ENCODE measurements at regions not wholly inside any gene's neighbourhood (a gene's known extent, or its start where the extent isn't known, plus 50 kb on each side); places are given as distances from the start of the nearest gene placed in this dataset.

- H2AFZ ChIP-seq (ENCODE audit: low read depth, low read length): no peak overlapping the region
- H3K4me2 ChIP-seq (ENCODE audit: low read length, poor library complexity, severe bottlenecking): no peak overlapping the region
- no peak overlapping the region for H2BK15ac ChIP-seq (ENCODE audit: low read depth, poor library complexity, severe bottlenecking)
- H3K4me3 ChIP-seq (ENCODE audit: insufficient read depth in 1 of 2, low read depth in 1 of 2, low read length in 2 of 2): no peak overlapping the region
- H3K27me3 ChIP-seq (ENCODE audit: control insufficient read depth in 1 of 2, insufficient read depth in 1 of 2, low read length in 2 of 2): peaks cover 5 to 14% of the 10 kb centered on the region in 2 experiments
- no peak overlapping the region for H2BK120ac ChIP-seq (ENCODE audit: low read depth, low read length)
- no peak overlapping the region for H3K4ac ChIP-seq (ENCODE audit: low read depth in 1 of 2, low read length in 2 of 2)
- no peak overlapping the region for H2BK5ac ChIP-seq (ENCODE audit: low read depth, low read length, poor library complexity, severe bottlenecking)
- H4K91ac ChIP-seq (ENCODE audit: low read length): no peak overlapping the region
- H3K36me3 ChIP-seq (ENCODE audit: control insufficient read depth in 1 of 2, insufficient read depth in 2 of 2, low read depth in 1 of 2, low read length in 2 of 2): no peaks in the 10 kb centered on the region
- no peak overlapping the region for H2AK5ac ChIP-seq (ENCODE audit: low read length, severe bottlenecking)
- no peak overlapping the region for H3K23ac ChIP-seq (ENCODE audit: low read length in 2 of 2)
- no peak overlapping the region for H3K14ac ChIP-seq (ENCODE audit: low read length in 2 of 2)
- H3K27ac ChIP-seq (ENCODE audit: low read length, poor library complexity, severe bottlenecking): no peak overlapping the region
- H3K9me3 ChIP-seq (ENCODE audit: control insufficient read depth, low read length): no peaks in the 10 kb centered on the region
- H3K79me1 ChIP-seq (replicated peaks; ENCODE audit: low read length, poor library complexity, severe bottlenecking): no peaks in the 10 kb centered on the region
- peak; percentile 10 for DNase-seq
- no peaks in the 10 kb centered on the region for H3K4me1 ChIP-seq (ENCODE audit: control insufficient read depth, insufficient read depth, low read depth, low read length)
- H3K18ac ChIP-seq (ENCODE audit: low read depth in 1 of 2, low read length in 2 of 2): no peak overlapping the region
- WGBS: 40% methylated on average over 2 of the region's 2 CpGs
- H2BK12ac ChIP-seq (ENCODE audit: low read length in 2 of 2): no peak overlapping the region
- H4K8ac ChIP-seq (ENCODE audit: low read length): no peak overlapping the region
- H3K9ac ChIP-seq (ENCODE audit: low read length): no peak overlapping the region
Measured at GRCh38 chr2:118197011-118197675, 108.9 kb downstream of the INSIG2 start.

- Histone ChIP-seq H2BK120ac (ENCODE audit: low read depth, low read length) (no peak overlapping the region), H4K8ac (ENCODE audit: low read length) (no peak overlapping the region)
Measured at GRCh38 chr2:118190474-118190873, 102.2 kb downstream of the INSIG2 start.

GRCh38 chr2:118186858-118187254, 98.6 kb downstream of the INSIG2 start:
- Histone ChIP-seq H3K4ac (ENCODE audit: low read depth in 1 of 2, low read length in 2 of 2) (no peak overlapping the region), H3K79me1 (replicated peaks; ENCODE audit: low read length, poor library complexity, severe bottlenecking) (no peaks in the 10 kb centered on the region), H3K23ac (ENCODE audit: low read length in 2 of 2) (no peak overlapping the region), H2BK12ac (ENCODE audit: low read length in 2 of 2) (no peak overlapping the region), H2AFZ (ENCODE audit: low read depth, low read length) (peak overlapping the region; percentile 97), H3K9me3 (ENCODE audit: control insufficient read depth, low read length) (no peaks in the 10 kb centered on the region), H3K36me3 (ENCODE audit: control insufficient read depth in 1 of 2, insufficient read depth in 2 of 2, low read depth in 1 of 2, low read length in 2 of 2) (no peaks in the 10 kb centered on the region), H3K4me1 (ENCODE audit: control insufficient read depth, insufficient read depth, low read depth, low read length) (peaks cover 9% of the 10 kb centered on the region), H4K91ac (ENCODE audit: low read length) (no peak overlapping the region), H3K14ac (ENCODE audit: low read length in 2 of 2) (no peak overlapping the region), H2AK5ac (ENCODE audit: low read length, severe bottlenecking) (no peak overlapping the region), H3K9ac (ENCODE audit: low read length) (peak overlapping the region; percentile 98), H4K8ac (ENCODE audit: low read length) (peak overlapping the region; percentile 80), H3K27ac (ENCODE audit: low read length, poor library complexity, severe bottlenecking) (no peak overlapping the region), H2BK120ac (ENCODE audit: low read depth, low read length) (no peak overlapping the region), H3K18ac (ENCODE audit: low read depth in 1 of 2, low read length in 2 of 2) (peak overlapping the region in 1 of 2 experiments; percentile 72), H2BK5ac (ENCODE audit: low read depth, low read length, poor library complexity, severe bottlenecking) (no peak overlapping the region), H3K4me3 (ENCODE audit: insufficient read depth in 1 of 2, low read depth in 1 of 2, low read length in 2 of 2) (peak overlapping the region in 1 of 2 experiments; percentile 92), H3K27me3 (ENCODE audit: control insufficient read depth in 1 of 2, insufficient read depth in 1 of 2, low read length in 2 of 2) (peaks cover 0 to 19% of the 10 kb centered on the region in 2 experiments), H3K4me2 (ENCODE audit: low read length, poor library complexity, severe bottlenecking) (peak overlapping the region; percentile 83), H2BK15ac (ENCODE audit: low read depth, poor library complexity, severe bottlenecking) (no peak overlapping the region)
- 97% methylated on average over 4 of the region's 5 CpGs for WGBS
- DNase-seq: no peak

More at GRCh38 chr2:118190474-118190873, 102.2 kb downstream of the INSIG2 start:
- H4K91ac ChIP-seq (ENCODE audit: low read length): no peak overlapping the region
- no peak for DNase-seq
- H2AFZ ChIP-seq (ENCODE audit: low read depth, low read length): no peak overlapping the region
- H3K4ac ChIP-seq (ENCODE audit: low read depth in 1 of 2, low read length in 2 of 2): no peak overlapping the region
- no peak overlapping the region for H2BK5ac ChIP-seq (ENCODE audit: low read depth, low read length, poor library complexity, severe bottlenecking)
- H3K4me3 ChIP-seq (ENCODE audit: insufficient read depth in 1 of 2, low read depth in 1 of 2, low read length in 2 of 2): no peak overlapping the region
- no peak overlapping the region for H3K23ac ChIP-seq (ENCODE audit: low read length in 2 of 2)
- H3K36me3 ChIP-seq (ENCODE audit: control insufficient read depth in 1 of 2, insufficient read depth in 2 of 2, low read depth in 1 of 2, low read length in 2 of 2): no peaks in the 10 kb centered on the region
- H3K18ac ChIP-seq (ENCODE audit: low read depth in 1 of 2, low read length in 2 of 2): no peak overlapping the region
- H3K27ac ChIP-seq (ENCODE audit: low read length, poor library complexity, severe bottlenecking): no peak overlapping the region
- H3K4me2 ChIP-seq (ENCODE audit: low read length, poor library complexity, severe bottlenecking): no peak overlapping the region
- peaks cover 6 to 8% of the 10 kb centered on the region in 2 experiments for H3K27me3 ChIP-seq (ENCODE audit: control insufficient read depth in 1 of 2, insufficient read depth in 1 of 2, low read length in 2 of 2)
- H3K9me3 ChIP-seq (ENCODE audit: control insufficient read depth, low read length): no peaks in the 10 kb centered on the region
- H3K14ac ChIP-seq (ENCODE audit: low read length in 2 of 2): no peak overlapping the region
- peaks cover 7% of the 10 kb centered on the region for H3K4me1 ChIP-seq (ENCODE audit: control insufficient read depth, insufficient read depth, low read depth, low read length)
- no peak overlapping the region for H2BK15ac ChIP-seq (ENCODE audit: low read depth, poor library complexity, severe bottlenecking)
- no peaks in the 10 kb centered on the region for H3K79me1 ChIP-seq (replicated peaks; ENCODE audit: low read length, poor library complexity, severe bottlenecking)
- H2AK5ac ChIP-seq (ENCODE audit: low read length, severe bottlenecking): no peak overlapping the region
- no peak overlapping the region for H3K9ac ChIP-seq (ENCODE audit: low read length)
- H2BK12ac ChIP-seq (ENCODE audit: low read length in 2 of 2): no peak overlapping the region

DNA sequence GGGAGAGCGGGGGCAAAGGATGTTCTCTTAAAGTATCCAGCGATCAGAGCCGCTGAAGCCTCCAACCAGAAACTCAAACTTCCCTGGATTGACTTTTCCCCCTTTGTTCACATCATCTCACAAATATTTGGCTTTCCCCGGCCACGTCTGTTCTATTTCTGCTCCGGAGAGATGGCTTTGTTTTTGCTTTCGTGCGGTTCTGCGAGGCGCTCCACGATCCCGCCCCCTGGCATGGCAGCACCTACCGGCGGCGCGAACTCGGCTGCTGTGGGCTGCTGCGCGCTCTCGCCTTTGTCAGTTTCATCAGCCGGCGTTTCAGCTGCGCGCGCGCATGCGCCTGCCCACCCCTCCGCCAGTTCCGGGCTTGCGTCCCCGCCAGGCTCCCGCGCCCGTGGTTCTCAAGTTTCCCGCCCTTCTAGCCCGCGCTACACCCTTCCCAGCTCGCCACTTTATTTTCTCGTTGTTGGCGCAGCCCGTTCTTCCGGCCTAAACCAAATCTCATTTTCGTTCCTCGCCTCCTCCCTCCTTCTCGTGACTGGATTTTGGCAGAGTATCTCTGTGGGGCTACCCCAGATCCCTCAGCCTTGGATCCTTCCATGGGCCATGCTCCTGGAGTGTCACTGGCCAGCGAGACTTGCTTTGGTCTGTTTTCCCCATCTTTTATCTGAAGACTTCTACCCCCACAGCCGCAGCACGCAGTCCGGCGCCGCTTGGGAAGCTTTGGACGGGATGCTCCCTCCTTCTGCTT, 98.0 kb downstream of the INSIG2 start:
- no peaks in the 10 kb centered on the region for H3K36me3 ChIP-seq (ENCODE audit: control insufficient read depth in 1 of 2, insufficient read depth in 2 of 2, low read depth in 1 of 2, low read length in 2 of 2)
- peak overlapping the region; percentile 72 to 88 for H3K18ac ChIP-seq (ENCODE audit: low read depth in 1 of 2, low read length in 2 of 2)
- peaks cover 0 to 13% of the 10 kb centered on the region in 2 experiments for H3K27me3 ChIP-seq (ENCODE audit: control insufficient read depth in 1 of 2, insufficient read depth in 1 of 2, low read length in 2 of 2)
- 3% methylated on average over 51 of the region's 52 CpGs for WGBS
- H2AFZ ChIP-seq (ENCODE audit: low read depth, low read length): peak overlapping the region; percentile 97
- H3K4ac ChIP-seq (ENCODE audit: low read depth in 1 of 2, low read length in 2 of 2): peak overlapping the region; percentile 7 to 13
- no peak overlapping the region for H2AK5ac ChIP-seq (ENCODE audit: low read length, severe bottlenecking)
- H2BK15ac ChIP-seq (ENCODE audit: low read depth, poor library complexity, severe bottlenecking): no peak overlapping the region
- H3K9ac ChIP-seq (ENCODE audit: low read length): peak overlapping the region; percentile 98
- no peaks in the 10 kb centered on the region for H3K9me3 ChIP-seq (ENCODE audit: control insufficient read depth, low read length)
- peak overlapping the region; percentile 55 to 92 for H3K4me3 ChIP-seq (ENCODE audit: insufficient read depth in 1 of 2, low read depth in 1 of 2, low read length in 2 of 2)
- peaks cover 9% of the 10 kb centered on the region for H3K4me1 ChIP-seq (ENCODE audit: control insufficient read depth, insufficient read depth, low read depth, low read length)
- H3K14ac ChIP-seq (ENCODE audit: low read length in 2 of 2): peak overlapping the region in 1 of 2 experiments; percentile 57
- no peak overlapping the region for H2BK12ac ChIP-seq (ENCODE audit: low read length in 2 of 2)
- H4K91ac ChIP-seq (ENCODE audit: low read length): peak overlapping the region; percentile 18
- no peak overlapping the region for H3K23ac ChIP-seq (ENCODE audit: low read length in 2 of 2)
- H4K8ac ChIP-seq (ENCODE audit: low read length): peak overlapping the region; percentile 80
- no peak overlapping the region for H2BK5ac ChIP-seq (ENCODE audit: low read depth, low read length, poor library complexity, severe bottlenecking)
- H3K4me2 ChIP-seq (ENCODE audit: low read length, poor library complexity, severe bottlenecking): peak overlapping the region; percentile 83
- H3K27ac ChIP-seq (ENCODE audit: low read length, poor library complexity, severe bottlenecking): no peak overlapping the region
- no peak overlapping the region for H2BK120ac ChIP-seq (ENCODE audit: low read depth, low read length)
- H3K79me1 ChIP-seq (replicated peaks; ENCODE audit: low read length, poor library complexity, severe bottlenecking): no peaks in the 10 kb centered on the region
- peak; percentile 70 for DNase-seq
